Liver (tissue), 8 donors: ENCODE measurements at regions not wholly inside any gene's neighbourhood (a gene's known extent, or its start where the extent isn't known, plus 50 kb on each side); places are given as distances from the start of the nearest gene placed in this dataset.
"Not testable (repeated sequence)": the region's sequence is repeated elsewhere in the genome, so short reads cannot be mapped to it uniquely, and the experiment has no call there.

Source experiments
- DNase-seq: peaks from one replicate; pipeline ENCODE4 v3.0.0-alpha.2; 2017; ENCODE audit warnings: low spot score
- H3K27ac ChIP-seq, 2 donors: one replicate each; pipeline ENCODE4 v1.7.0; 2013; ENCODE audit warnings: inconsistent platforms in 2 of 2, low read length in 2 of 2, control low read depth in 1 of 2, low read depth in 1 of 2, mild to moderate bottlenecking in 1 of 2
- H3K27me3 ChIP-seq, 4 donors: one replicate each; pipeline versions ENCODE4 v1.6.1 to v1.7.0; 2013; ENCODE audit warnings: low read length in 3 of 4, inconsistent platforms in 1 of 4, mild to moderate bottlenecking in 1 of 4, moderate library complexity in 1 of 4; ENCODE audit not compliant: control insufficient read depth in 4 of 4, insufficient read depth in 4 of 4
- H3K36me3 ChIP-seq, 4 donors: one replicate each; pipeline versions ENCODE4 v1.6.1 to v1.7.0; 2013; ENCODE audit warnings: low read length in 3 of 4, mild to moderate bottlenecking in 3 of 4, low read depth in 1 of 4, moderate library complexity in 1 of 4; ENCODE audit not compliant: control insufficient read depth in 4 of 4, insufficient read depth in 3 of 4
- H3K4me1 ChIP-seq, 4 donors: one replicate each; pipeline versions ENCODE4 v1.6.1 to v1.7.0; 2013; ENCODE audit warnings: low read length in 3 of 4, mild to moderate bottlenecking in 3 of 4, moderate library complexity in 1 of 4; ENCODE audit not compliant: control insufficient read depth in 4 of 4, insufficient read depth in 4 of 4
- H3K4me3 ChIP-seq, 3 donors: one replicate each; pipeline versions ENCODE4 v1.6.1 to v1.7.0; 2013; ENCODE audit warnings: low read length in 3 of 3, control low read depth in 1 of 3, low read depth in 1 of 3, mild to moderate bottlenecking in 1 of 3
- H3K9ac ChIP-seq, 2 donors: one replicate each; pipeline ENCODE4 v1.7.0; 2013; ENCODE audit warnings: low read length in 2 of 2, mild to moderate bottlenecking in 2 of 2, moderate library complexity in 2 of 2, control low read depth in 1 of 2, low read depth in 1 of 2
- H3K9me3 ChIP-seq, 4 donors: one replicate each; pipeline versions ENCODE4 v1.6.1 to v1.7.0; 2013; ENCODE audit warnings: low read length in 3 of 4; ENCODE audit not compliant: control insufficient read depth in 4 of 4
- EGR1 ChIP-seq, 2 donors: IDR thresholded peaks; 2 replicates each; pipeline ENCODE4 v1.6.1; 2016 to 2018; ENCODE audit warnings: antibody characterized with exemption in 2 of 2, low read depth in 2 of 2
- HNF4A ChIP-seq, 2 donors: conservative IDR thresholded peaks; 2 replicates each; pipeline ENCODE4 v1.6.1; 2016; ENCODE audit warnings: antibody characterized with exemption in 2 of 2, mild to moderate bottlenecking in 2 of 2
- JUND ChIP-seq, 2 donors: IDR thresholded peaks; 2 replicates each; pipeline ENCODE4 v1.6.1; 2016; ENCODE audit warnings: antibody characterized with exemption in 2 of 2
- NR2F2 ChIP-seq: IDR thresholded peaks from 2 replicates; pipeline ENCODE4 v1.6.1; 2016; ENCODE audit warnings: antibody characterized with exemption
- SP1 ChIP-seq: IDR thresholded peaks from 2 replicates; pipeline ENCODE4 v1.6.1; 2018; ENCODE audit warnings: antibody characterized with exemption, mild to moderate bottlenecking
- TAF1 ChIP-seq: conservative IDR thresholded peaks from 2 replicates; pipeline ENCODE4 v1.6.1; 2016; ENCODE audit warnings: antibody characterized with exemption, mild to moderate bottlenecking
- YY1 ChIP-seq: IDR thresholded peaks from 2 replicates; pipeline ENCODE4 v1.6.1; 2016; ENCODE audit warnings: antibody characterized with exemption, mild to moderate bottlenecking
- WGBS: extraction: QIAGEN DNeasy Blood & Tissue Kit; methylation state at CpG from one replicate; pipeline ENCODE4 v1.1.7; 2013; 5-methylcytosine and 5-hydroxymethylcytosine counted together
- TF ChIP-seq, protein P1 (sequence below): fragments of 150-350 bp; IDR thresholded peaks from 2 replicates; pipeline ENCODE4 v1.5.1; 2017; ENCODE audit warnings: improper control_type of control experiment, low read depth, low read length; ENCODE audit not compliant: missing input control
- TF ChIP-seq, protein P2 (sequence below): IDR thresholded peaks from 2 replicates; pipeline ENCODE4 v1.6.1; 2016; ENCODE audit warnings: antibody characterized with exemption
- donor health status: healthy.
- donor health status: healthy.
- donor health status: healthy.
- donor health status: healthy.
- donor health status: healthy.

DNA sequence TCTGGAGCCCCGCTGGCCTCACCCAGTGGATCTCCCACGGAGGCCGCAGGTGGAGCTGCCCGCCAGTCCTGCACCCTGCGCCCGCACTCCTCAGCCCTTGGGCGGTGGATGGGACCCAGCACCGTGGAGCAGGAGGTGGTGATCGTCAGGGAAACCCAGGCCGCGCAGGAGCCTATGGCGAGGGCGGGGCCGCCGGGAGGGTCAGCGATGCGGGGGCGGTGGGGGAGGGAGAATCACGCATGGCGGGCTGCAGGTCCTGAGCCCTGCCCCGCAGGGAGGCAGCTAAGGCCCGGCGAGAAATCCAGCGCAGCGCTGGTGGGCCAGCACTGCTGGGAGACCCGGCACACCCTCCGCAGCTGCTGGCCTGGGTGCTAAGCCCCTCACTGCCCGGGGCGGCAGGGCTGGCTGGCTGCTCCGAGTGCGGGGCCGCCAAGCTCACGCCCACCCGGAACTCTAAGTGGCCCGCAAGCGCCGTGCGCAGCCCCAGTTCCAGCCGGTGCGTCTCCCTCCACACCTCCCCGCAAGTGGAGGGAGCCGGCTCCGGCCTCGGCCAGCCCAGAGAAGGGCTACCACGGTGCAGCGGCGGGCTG lies 524.8 kb upstream of the TPK1 start:
- Histone ChIP-seq H3K27me3 (no peaks in the 10 kb centered on the region), H3K9ac (no peak overlapping the region), H3K27ac (no peak overlapping the region), H3K9me3 (no peaks in the 10 kb centered on the region), H3K36me3 (no peaks in the 10 kb centered on the region), H3K4me3 (no peak overlapping the region), H3K4me1 (no peaks in the 10 kb centered on the region)
- 93% methylated on average over 47 of the region's 47 CpGs for WGBS
- no peak for DNase-seq
- no peak for TF ChIP-seq EGR1 (IDR thresholded peaks at IDR 0.05; ENCODE audit: low read depth in 2 of 2)
- TF ChIP-seq NR2F2: no peak
- no peak for TF ChIP-seq YY1
- TF ChIP-seq, protein P1, sequence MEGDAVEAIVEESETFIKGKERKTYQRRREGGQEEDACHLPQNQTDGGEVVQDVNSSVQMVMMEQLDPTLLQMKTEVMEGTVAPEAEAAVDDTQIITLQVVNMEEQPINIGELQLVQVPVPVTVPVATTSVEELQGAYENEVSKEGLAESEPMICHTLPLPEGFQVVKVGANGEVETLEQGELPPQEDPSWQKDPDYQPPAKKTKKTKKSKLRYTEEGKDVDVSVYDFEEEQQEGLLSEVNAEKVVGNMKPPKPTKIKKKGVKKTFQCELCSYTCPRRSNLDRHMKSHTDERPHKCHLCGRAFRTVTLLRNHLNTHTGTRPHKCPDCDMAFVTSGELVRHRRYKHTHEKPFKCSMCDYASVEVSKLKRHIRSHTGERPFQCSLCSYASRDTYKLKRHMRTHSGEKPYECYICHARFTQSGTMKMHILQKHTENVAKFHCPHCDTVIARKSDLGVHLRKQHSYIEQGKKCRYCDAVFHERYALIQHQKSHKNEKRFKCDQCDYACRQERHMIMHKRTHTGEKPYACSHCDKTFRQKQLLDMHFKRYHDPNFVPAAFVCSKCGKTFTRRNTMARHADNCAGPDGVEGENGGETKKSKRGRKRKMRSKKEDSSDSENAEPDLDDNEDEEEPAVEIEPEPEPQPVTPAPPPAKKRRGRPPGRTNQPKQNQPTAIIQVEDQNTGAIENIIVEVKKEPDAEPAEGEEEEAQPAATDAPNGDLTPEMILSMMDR: no peak

DNA sequence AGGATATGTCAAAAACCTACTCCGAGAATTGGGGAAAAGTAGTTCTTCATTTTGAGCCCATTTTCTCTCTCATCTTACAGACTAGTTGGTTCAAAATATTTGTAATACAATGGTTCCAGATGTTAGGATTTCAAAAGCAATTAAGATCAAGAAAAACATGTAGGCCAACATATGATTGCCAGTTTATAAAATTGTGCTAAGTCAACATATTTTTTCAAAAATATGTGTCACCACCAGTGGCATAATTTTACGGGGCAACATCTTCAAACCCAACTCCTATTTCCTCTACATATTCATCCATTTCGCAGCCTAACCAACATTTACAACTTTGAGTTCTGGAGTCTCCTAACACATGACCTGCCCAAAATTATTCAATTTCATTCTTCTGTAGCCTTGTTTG lies 514.5 kb upstream of the TPK1 start:
- TF ChIP-seq, protein P1: no peak
- TF ChIP-seq SP1: no peak
- no peak for TF ChIP-seq YY1
- TF ChIP-seq, protein P2, sequence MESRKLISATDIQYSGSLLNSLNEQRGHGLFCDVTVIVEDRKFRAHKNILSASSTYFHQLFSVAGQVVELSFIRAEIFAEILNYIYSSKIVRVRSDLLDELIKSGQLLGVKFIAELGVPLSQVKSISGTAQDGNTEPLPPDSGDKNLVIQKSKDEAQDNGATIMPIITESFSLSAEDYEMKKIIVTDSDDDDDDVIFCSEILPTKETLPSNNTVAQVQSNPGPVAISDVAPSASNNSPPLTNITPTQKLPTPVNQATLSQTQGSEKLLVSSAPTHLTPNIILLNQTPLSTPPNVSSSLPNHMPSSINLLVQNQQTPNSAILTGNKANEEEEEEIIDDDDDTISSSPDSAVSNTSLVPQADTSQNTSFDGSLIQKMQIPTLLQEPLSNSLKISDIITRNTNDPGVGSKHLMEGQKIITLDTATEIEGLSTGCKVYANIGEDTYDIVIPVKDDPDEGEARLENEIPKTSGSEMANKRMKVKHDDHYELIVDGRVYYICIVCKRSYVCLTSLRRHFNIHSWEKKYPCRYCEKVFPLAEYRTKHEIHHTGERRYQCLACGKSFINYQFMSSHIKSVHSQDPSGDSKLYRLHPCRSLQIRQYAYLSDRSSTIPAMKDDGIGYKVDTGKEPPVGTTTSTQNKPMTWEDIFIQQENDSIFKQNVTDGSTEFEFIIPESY: no peak
- no peak for TF ChIP-seq NR2F2
- TF ChIP-seq HNF4A (conservative IDR thresholded peaks at IDR 0.05): no peak
- no peak for TF ChIP-seq JUND (IDR thresholded peaks at IDR 0.05)
- no peak for TF ChIP-seq TAF1
- no peaks in the 10 kb centered on the region for H3K36me3 ChIP-seq
- no peak for DNase-seq
- no peaks in the 10 kb centered on the region for H3K4me1 ChIP-seq
- H3K27ac ChIP-seq: no peak overlapping the region
- no peak overlapping the region for H3K9ac ChIP-seq
- H3K27me3 ChIP-seq: no peaks in the 10 kb centered on the region
- H3K9me3 ChIP-seq: no peaks in the 10 kb centered on the region
- 77% methylated on average over 3 of the region's 3 CpGs for WGBS
- no peak overlapping the region for H3K4me3 ChIP-seq

DNA sequence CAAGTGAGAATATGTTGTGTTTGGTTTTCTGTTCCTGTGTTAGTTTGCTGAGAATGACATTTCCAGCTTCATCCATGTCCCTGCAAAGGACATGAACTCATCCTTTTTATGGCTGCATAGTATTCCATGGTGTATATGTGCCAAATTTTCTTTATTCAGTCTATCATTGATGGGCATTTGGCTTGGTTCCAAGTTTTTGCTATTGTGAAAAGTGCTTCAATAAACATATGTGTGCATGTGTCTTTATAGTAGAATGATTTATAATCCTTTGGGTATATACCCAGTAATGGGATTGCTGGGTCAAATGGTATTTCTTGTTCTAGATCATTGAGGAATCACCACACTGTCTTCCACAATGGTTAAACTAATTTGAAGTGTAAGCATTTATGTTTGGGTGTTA lies 513.6 kb upstream of the TPK1 start:
- DNase-seq, H3K4me1 ChIP-seq: not testable (repeated sequence)

More for the DNA sequence above, 513.6 kb upstream of the TPK1 start:
- not testable (repeated sequence) for H3K4me3 ChIP-seq, H3K36me3 ChIP-seq, H3K27ac ChIP-seq, H3K27me3 ChIP-seq, H3K9ac ChIP-seq, H3K9me3 ChIP-seq
